Large intestine (tissue), 3 donors: ENCODE measurements at regions not wholly inside any gene's neighbourhood (a gene's known extent, or its start where the extent isn't known, plus 50 kb on each side); places are given as distances from the start of the nearest gene placed in this dataset.

ENCODE experiments used
- DNase-seq, 2 donors: peaks; one replicate each; pipeline versions ENCODE4 v3.0.0 to v3.0.0-alpha.2; 2013
- H3K27ac ChIP-seq: one replicate; pipeline ENCODE4 v1.5.1; 2013; ENCODE audit warnings: low read length
- H3K27me3 ChIP-seq: 2 replicates; pipeline ENCODE4 v1.6.1; 2013; ENCODE audit warnings: low read length; ENCODE audit not compliant: control insufficient read depth, insufficient read depth
- H3K36me3 ChIP-seq: 2 replicates; pipeline ENCODE4 v1.6.1; 2013; ENCODE audit warnings: low read length; ENCODE audit not compliant: control insufficient read depth, insufficient read depth
- H3K4me1 ChIP-seq: one replicate; pipeline ENCODE4 v1.6.1; 2013; ENCODE audit warnings: low read length; ENCODE audit not compliant: control insufficient read depth, insufficient read depth
- H3K4me3 ChIP-seq: one replicate; pipeline ENCODE4 v1.5.1; 2013; ENCODE audit warnings: low read length
- H3K9me3 ChIP-seq: one replicate; pipeline ENCODE4 v1.6.1; 2013; ENCODE audit warnings: mild to moderate bottlenecking, low read depth, low read length, moderate library complexity; ENCODE audit not compliant: control insufficient read depth
- WGBS: methylation state at CpG from one replicate; pipeline ENCODE4 v1.1.5; 2013; ENCODE audit warnings: low lambda C conversion rate; ENCODE audit not compliant: insufficient coverage; 5-methylcytosine and 5-hydroxymethylcytosine counted together

DNA sequence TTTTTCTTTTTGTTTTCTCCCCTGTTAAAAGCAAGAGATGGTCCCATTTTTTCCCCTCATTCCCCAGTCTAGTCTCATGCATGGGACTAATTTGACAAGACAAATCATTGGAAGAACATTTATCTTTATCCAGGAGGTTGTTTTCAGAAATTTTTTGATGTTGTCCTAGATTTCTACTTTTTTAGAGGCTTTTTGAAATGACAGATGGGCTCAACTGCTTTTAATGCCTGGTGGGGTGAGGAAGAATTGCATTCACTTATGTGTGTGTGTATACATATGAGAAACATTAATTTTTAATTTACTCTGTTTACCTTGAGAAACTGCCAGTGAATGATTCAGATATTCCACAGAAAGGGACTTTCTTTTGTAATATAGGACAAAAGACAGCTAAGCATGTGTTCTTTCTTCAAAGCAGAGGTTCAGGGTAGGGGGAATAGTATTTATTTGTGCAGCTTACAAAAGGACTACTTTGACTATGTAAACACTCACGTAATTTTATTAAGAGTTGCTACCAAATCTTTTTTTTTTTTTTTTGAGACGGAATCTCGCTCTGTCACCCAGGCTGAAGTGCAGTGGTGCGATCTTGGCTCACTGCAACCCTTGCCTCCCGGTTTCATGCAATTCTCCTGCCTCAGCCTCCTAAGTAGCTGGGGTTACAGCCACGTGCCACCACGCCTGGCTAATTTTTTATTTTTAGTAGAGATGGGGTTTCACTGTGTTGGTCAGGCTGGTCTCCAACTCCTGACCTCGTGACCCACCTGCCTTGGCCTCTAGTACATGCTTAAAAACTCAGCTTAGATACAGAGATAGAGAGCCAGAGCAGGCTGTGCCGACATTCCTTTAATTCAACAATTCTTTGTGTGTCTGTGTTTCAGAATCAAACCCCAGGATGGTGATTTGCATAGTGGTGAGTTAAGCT lies 130.1 kb upstream of the RARB start:
- Histone ChIP-seq H3K27ac (no peak overlapping the region), H3K27me3 (no peaks in the 10 kb centered on the region)
- WGBS: 50% methylated on average over 2 of the region's 9 CpGs

GRCh38 chr3:25300141-25300540 lies 127.9 kb upstream of the RARB start:
- Histone ChIP-seq H3K27me3 (no peaks in the 10 kb centered on the region), H3K9me3 (no peaks in the 10 kb centered on the region), H3K4me3 (no peak overlapping the region), H3K36me3 (no peaks in the 10 kb centered on the region), H3K4me1 (no peaks in the 10 kb centered on the region), H3K27ac (no peak overlapping the region)
- WGBS: no CpG with 5 or more reads among the region's 1 CpG
- DNase-seq: no peak

More for the DNA sequence above, 130.1 kb upstream of the RARB start:
- Histone ChIP-seq H3K4me1 (no peaks in the 10 kb centered on the region), H3K36me3 (no peaks in the 10 kb centered on the region), H3K9me3 (no peaks in the 10 kb centered on the region), H3K4me3 (no peak overlapping the region)
- no peak for DNase-seq

GRCh38 chr3:25304916-25305315 lies 123.1 kb upstream of the RARB start:
- Histone ChIP-seq H3K27me3 (no peaks in the 10 kb centered on the region), H3K9me3 (no peaks in the 10 kb centered on the region), H3K4me1 (no peaks in the 10 kb centered on the region), H3K27ac (no peak overlapping the region), H3K4me3 (no peak overlapping the region), H3K36me3 (no peaks in the 10 kb centered on the region)
- no peak for DNase-seq
- WGBS: no CpG with 5 or more reads among the region's 2 CpGs

- no peak overlapping the region for H3K4me3 ChIP-seq
- H3K27me3 ChIP-seq: no peaks in the 10 kb centered on the region
- 80% methylated on average over 1 of the region's 5 CpGs for WGBS
- H3K36me3 ChIP-seq: no peaks in the 10 kb centered on the region
- no peak for DNase-seq
- H3K27ac ChIP-seq: no peak overlapping the region
- H3K4me1 ChIP-seq: no peaks in the 10 kb centered on the region
- H3K9me3 ChIP-seq: no peaks in the 10 kb centered on the region
These were observed 122.0 kb upstream of the RARB start for GRCh38 chr3:25306066-25306465.

DNA sequence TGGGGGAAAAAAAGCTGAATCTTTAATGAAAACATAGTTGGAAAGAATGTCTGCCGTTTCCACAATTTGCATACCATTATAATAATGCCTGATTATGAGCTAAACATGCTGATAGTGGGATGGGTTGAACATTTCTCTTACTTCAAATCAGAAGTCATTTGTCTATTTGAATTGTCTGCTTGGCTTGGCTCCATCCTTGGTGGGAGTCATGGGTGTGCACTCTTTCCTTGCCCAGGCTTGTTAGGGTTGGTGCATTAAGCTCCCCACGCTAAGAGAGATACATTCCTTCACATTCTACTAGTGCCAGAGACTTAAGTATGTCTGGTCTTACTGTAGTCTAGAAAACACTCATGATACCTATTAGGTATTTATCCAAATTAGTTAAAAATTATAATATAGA lies 121.4 kb upstream of the RARB start:
- Histone ChIP-seq H3K4me1 (no peaks in the 10 kb centered on the region), H3K4me3 (no peak overlapping the region), H3K27ac (no peak overlapping the region), H3K36me3 (no peaks in the 10 kb centered on the region), H3K27me3 (no peaks in the 10 kb centered on the region), H3K9me3 (no peaks in the 10 kb centered on the region)
- DNase-seq: no peak
- WGBS: no CpG with 5 or more reads among the region's 2 CpGs

GRCh38 chr3:25313286-25313685 lies 114.8 kb upstream of the RARB start:
- DNase-seq: no peak
- no peaks in the 10 kb centered on the region for H3K9me3 ChIP-seq
- no peaks in the 10 kb centered on the region for H3K27me3 ChIP-seq
- H3K4me1 ChIP-seq: no peaks in the 10 kb centered on the region
- H3K27ac ChIP-seq: no peak overlapping the region
- H3K4me3 ChIP-seq: no peak overlapping the region
- WGBS: no CpG with 5 or more reads among the region's 2 CpGs
- H3K36me3 ChIP-seq: no peaks in the 10 kb centered on the region

DNA sequence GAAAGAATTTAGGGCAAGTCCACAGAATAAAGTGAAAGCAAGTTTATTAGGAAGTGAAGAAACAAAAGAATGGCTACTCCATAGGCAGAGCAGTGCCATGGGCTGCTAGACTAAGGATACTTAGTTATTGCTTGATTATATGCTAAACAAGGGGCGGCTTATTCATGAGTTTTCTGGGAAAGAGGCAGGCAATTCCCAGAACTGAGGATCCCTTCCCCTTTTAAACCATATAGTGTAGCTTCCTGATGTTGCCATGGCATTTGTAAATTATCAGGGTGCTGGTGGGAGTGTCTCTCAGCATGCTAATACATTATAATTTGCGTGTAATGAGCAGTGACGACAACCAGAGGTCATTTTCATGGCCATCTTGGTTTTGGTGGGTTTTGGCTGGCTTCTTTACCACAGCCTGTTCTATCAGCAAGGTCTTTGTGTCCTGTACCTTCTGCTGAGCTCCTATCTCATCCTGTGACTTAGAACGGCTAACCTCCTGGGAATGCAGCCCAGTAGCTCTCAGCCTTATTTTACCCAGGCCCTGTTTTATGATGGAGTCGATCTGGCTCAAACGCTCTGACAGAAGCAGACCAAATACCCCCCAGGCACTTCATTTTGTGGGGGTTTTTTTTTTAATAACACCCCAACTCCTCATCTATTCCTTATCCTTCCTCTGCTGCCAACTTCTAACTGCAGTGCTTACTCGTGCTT lies 103.0 kb upstream of the RARB start:
- DNase-seq: no peak
- no peak overlapping the region for H3K4me3 ChIP-seq
- no peaks in the 10 kb centered on the region for H3K27me3 ChIP-seq
- no CpG with 5 or more reads among the region's 7 CpGs for WGBS
- no peaks in the 10 kb centered on the region for H3K4me1 ChIP-seq
- H3K9me3 ChIP-seq: no peaks in the 10 kb centered on the region
- H3K27ac ChIP-seq: no peak overlapping the region
- no peaks in the 10 kb centered on the region for H3K36me3 ChIP-seq

- no CpG with 5 or more reads among the region's 1 CpG for WGBS
- no peak overlapping the region for H3K4me3 ChIP-seq
- H3K27ac ChIP-seq: no peak overlapping the region
- no peaks in the 10 kb centered on the region for H3K27me3 ChIP-seq
- H3K36me3 ChIP-seq: no peaks in the 10 kb centered on the region
- no peak for DNase-seq
- H3K4me1 ChIP-seq: no peaks in the 10 kb centered on the region
- no peaks in the 10 kb centered on the region for H3K9me3 ChIP-seq
These were observed 92.7 kb upstream of the RARB start for GRCh38 chr3:25335356-25335755.

DNA sequence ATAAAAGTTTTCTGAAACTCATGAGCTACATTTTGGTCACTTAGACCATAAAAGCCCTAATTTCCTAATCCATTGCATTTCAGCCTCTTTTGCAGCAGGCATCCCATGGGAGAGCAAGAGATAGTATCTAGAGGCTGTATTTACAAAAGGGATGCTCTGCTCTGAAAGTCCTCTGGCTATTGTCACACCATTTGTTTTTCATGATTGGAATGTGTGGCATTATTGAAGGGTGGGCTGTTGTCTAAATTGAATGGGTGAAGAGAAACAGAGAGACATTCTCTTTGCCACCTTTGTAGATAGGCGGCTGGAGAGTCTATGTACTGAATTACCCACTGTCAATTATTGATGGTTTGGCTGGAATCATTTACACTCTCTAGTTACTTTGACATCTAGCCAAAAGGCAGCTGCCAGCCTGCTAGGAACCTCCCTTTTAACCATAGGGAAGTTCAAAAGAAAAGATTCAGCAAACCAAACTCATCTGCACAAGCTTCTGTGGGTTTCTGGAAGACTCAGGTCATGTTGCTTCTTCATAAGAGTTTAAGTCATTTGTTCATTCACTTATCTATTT lies 89.8 kb upstream of the RARB start:
- 86% methylated on average over 1 of the region's 1 CpG for WGBS
- Histone ChIP-seq H3K27me3 (no peaks in the 10 kb centered on the region), H3K27ac (no peak overlapping the region), H3K9me3 (no peaks in the 10 kb centered on the region), H3K4me3 (no peak overlapping the region), H3K4me1 (no peaks in the 10 kb centered on the region), H3K36me3 (no peaks in the 10 kb centered on the region)
- DNase-seq: no peak

- no peak for DNase-seq
- WGBS: 81% methylated on average over 8 of the region's 9 CpGs
- no peak overlapping the region for H3K4me3 ChIP-seq
- no peak overlapping the region for H3K27ac ChIP-seq
- H3K27me3 ChIP-seq: no peaks in the 10 kb centered on the region
- H3K36me3 ChIP-seq: no peaks in the 10 kb centered on the region
- H3K9me3 ChIP-seq: no peaks in the 10 kb centered on the region
- no peaks in the 10 kb centered on the region for H3K4me1 ChIP-seq
These were observed 88.8 kb upstream of the RARB start for GRCh38 chr3:25339225-25339624.
